Sigmoid colon (tissue), 4 donors: ENCODE measurements at regions not wholly inside any gene's neighbourhood (a gene's known extent, or its start where the extent isn't known, plus 50 kb on each side); places are given as distances from the start of the nearest gene placed in this dataset.
"Not testable (repeated sequence)": the region's sequence is repeated elsewhere in the genome, so short reads cannot be mapped to it uniquely, and the experiment has no call there.

Experiments
- CTCF ChIP-seq, 4 experiments: fragments of 450-650 bp in 3 of 4; fragments of 200-600 bp in 1 of 4; IDR thresholded peaks; one replicate each; pipeline ENCODE4 v1.5.1; 2016 to 2019; ENCODE audit warnings: antibody characterized with exemption in 4 of 4, mild to moderate bottlenecking in 3 of 4, moderate library complexity in 2 of 4
- EP300 ChIP-seq, 4 donors: sonication (generic); formaldehyde crosslinking; IDR thresholded peaks; one replicate each; pipeline ENCODE4 v1.6.1; 2017; ENCODE audit warnings: antibody characterized with exemption in 4 of 4
- POLR2A ChIP-seq, 2 donors: fragments of 450-650 bp; IDR thresholded peaks; one replicate each; pipeline ENCODE4 v1.6.1; 2016; ENCODE audit warnings: antibody characterized with exemption in 2 of 2, mild to moderate bottlenecking in 2 of 2, moderate library complexity in 2 of 2
- POLR2AphosphoS5 ChIP-seq, 4 donors: sonication (generic); formaldehyde crosslinking; IDR thresholded peaks; one replicate each; pipeline ENCODE4 v1.6.1; 2017; ENCODE audit warnings: antibody characterized with exemption in 4 of 4

- TF ChIP-seq CTCF, POLR2AphosphoS5, POLR2A, EP300 (IDR thresholded peaks at IDR 0.05): not testable (repeated sequence)
Observed at GRCh38 chr9:111092167-111092566, 53.9 kb upstream of the LPAR1 start.
